SK-N-SH (cell line): ENCODE measurements at regions not wholly inside any gene's neighbourhood (a gene's known extent, or its start where the extent isn't known, plus 50 kb on each side); places are given as distances from the start of the nearest gene placed in this dataset.

Experiments used
- CTCF ChIP-seq: fragments of 200-600 bp; sonication (generic); IDR thresholded peaks from 2 replicates; pipeline ENCODE4 v1.6.1; 2017; ENCODE audit warnings: antibody characterized with exemption, mild to moderate bottlenecking, moderate library complexity
- EP300 ChIP-seq, 2 experiments: IDR thresholded peaks; 2 replicates each; pipeline versions ENCODE4 v1.4.0 to v1.6.1; 2012; ENCODE audit warnings: borderline replicate concordance in 1 of 2, low read depth in 1 of 2, low read length in 1 of 2
- EZH2phosphoT487 ChIP-seq: fragments of 200-600 bp; sonication (generic); IDR thresholded peaks from 2 replicates; pipeline ENCODE4 v1.6.1; 2017; ENCODE audit warnings: low read depth, mixed run types, mild to moderate bottlenecking, antibody characterized with exemption, moderate library complexity, borderline replicate concordance
- GABPA ChIP-seq: IDR thresholded peaks from 2 replicates; pipeline ENCODE4 v1.4.0; 2012; ENCODE audit warnings: low read depth, mild to moderate bottlenecking
- MAX ChIP-seq: IDR thresholded peaks from 2 replicates; pipeline ENCODE4 v1.4.0; 2012; ENCODE audit warnings: low read depth
- MXI1 ChIP-seq: IDR thresholded peaks from 2 replicates; pipeline ENCODE4 v1.6.1; 2012; ENCODE audit warnings: mild to moderate bottlenecking, low read depth, low read length, improper control_type of control experiment
- NRF1 ChIP-seq: IDR thresholded peaks from 2 replicates; pipeline ENCODE4 v1.6.1; 2012; ENCODE audit warnings: low read depth, mild to moderate bottlenecking, low read length
- POLR2AphosphoS5 ChIP-seq: IDR thresholded peaks from 2 replicates; pipeline ENCODE4 v1.6.1; 2012; ENCODE audit warnings: low read depth, low read length
- RCOR1 ChIP-seq: fragments of 150-350 bp; IDR thresholded peaks from 2 replicates; pipeline ENCODE4 v1.6.1; 2017; ENCODE audit warnings: antibody characterized with exemption, low read length
- SIN3A ChIP-seq: IDR thresholded peaks from 2 replicates; pipeline ENCODE4 v1.6.1; 2012; ENCODE audit warnings: low read depth, mild to moderate bottlenecking, low read length, moderate library complexity, borderline replicate concordance
- SMC3 ChIP-seq: IDR thresholded peaks from 2 replicates; pipeline ENCODE4 v1.6.1; 2012; ENCODE audit warnings: low read depth, low read length, improper control_type of control experiment
- USF1 ChIP-seq: IDR thresholded peaks from 2 replicates; pipeline ENCODE4 v1.4.0; 2012; ENCODE audit warnings: low read depth, borderline replicate concordance
- YY1 ChIP-seq: IDR thresholded peaks from 2 replicates; pipeline ENCODE4 v1.4.0; 2012; ENCODE audit warnings: low read depth, mild to moderate bottlenecking

- TF ChIP-seq CTCF (no peak), MXI1 (no peak), SMC3 (no peak), SIN3A (no peak), EP300 (IDR thresholded peaks at IDR 0.05; ENCODE audit: borderline replicate concordance in 1 of 2, low read depth in 1 of 2, low read length in 1 of 2) (peak in 1 of 2 experiments; percentile 82; a peak in 2 of 4 replicates), MAX (0 out of 2 replicates have a peak, but pooled peaks have one; percentile 46), YY1 (no peak), POLR2AphosphoS5 (no peak; the same call in 1 of the 2 replicates), USF1 (no peak), GABPA (no peak), NRF1 (no peak), RCOR1 (no peak), EZH2phosphoT487 (no peak)
Observed at GRCh38 chr1:99590578-99591209, 55.2 kb upstream of the PALMD start.
